ENCODE measurements at regions not wholly inside any gene's neighbourhood (a gene's known extent, or its start where the extent isn't known, plus 50 kb on each side); places are given as distances from the start of the nearest gene placed in this dataset.

- TF ChIP-seq CTCF (IDR thresholded peaks at IDR 0.05) (no peak), POLR2A (IDR thresholded peaks at IDR 0.05) (no peak)
These were observed 425.7 kb upstream of the PRICKLE1 start for GRCh38 chr12:43015090-43015737.

All from adrenal gland (tissue), 5 donors.